Activated T-helper 17 cell treated with anti-CD3 and anti-CD28 coated beads, Interleukin-2, amount 50 U/mL, for 72 hours (primary cell): ENCODE measurements at regions not wholly inside any gene's neighbourhood (a gene's known extent, or its start where the extent isn't known, plus 50 kb on each side); places are given as distances from the start of the nearest gene placed in this dataset.
"Not testable (repeated sequence)": the region's sequence is repeated elsewhere in the genome, so short reads cannot be mapped to it uniquely, and the experiment has no call there.

Source experiments
- ATAC-seq: fragments of 150-1000 bp; cut with Tn5 transposase; replicated peaks from 2 replicates; pipeline ENCODE4 v1.10.0; 2021; ENCODE audit warnings: mild to moderate bottlenecking, moderate library complexity
- H3K27ac Mint-ChIP-seq: one replicate; pipeline ENCODE4 v1.8.0; 2022; ENCODE audit warnings: mixed read lengths
- H3K27me3 Mint-ChIP-seq: one replicate; pipeline ENCODE4 v1.8.0; 2022; ENCODE audit warnings: mixed read lengths
- H3K36me3 Mint-ChIP-seq: one replicate; pipeline ENCODE4 v1.8.0; 2022; ENCODE audit warnings: low read depth, mild to moderate bottlenecking, mixed read lengths
- H3K4me1 Mint-ChIP-seq: one replicate; pipeline ENCODE4 v1.8.0; 2022; ENCODE audit warnings: mixed read lengths
- H3K4me3 Mint-ChIP-seq: one replicate; pipeline ENCODE4 v1.8.0; 2022; ENCODE audit warnings: mild to moderate bottlenecking, mixed read lengths
- H3K9me3 Mint-ChIP-seq: one replicate; pipeline ENCODE4 v1.8.0; 2022; ENCODE audit warnings: mixed read lengths

DNA sequence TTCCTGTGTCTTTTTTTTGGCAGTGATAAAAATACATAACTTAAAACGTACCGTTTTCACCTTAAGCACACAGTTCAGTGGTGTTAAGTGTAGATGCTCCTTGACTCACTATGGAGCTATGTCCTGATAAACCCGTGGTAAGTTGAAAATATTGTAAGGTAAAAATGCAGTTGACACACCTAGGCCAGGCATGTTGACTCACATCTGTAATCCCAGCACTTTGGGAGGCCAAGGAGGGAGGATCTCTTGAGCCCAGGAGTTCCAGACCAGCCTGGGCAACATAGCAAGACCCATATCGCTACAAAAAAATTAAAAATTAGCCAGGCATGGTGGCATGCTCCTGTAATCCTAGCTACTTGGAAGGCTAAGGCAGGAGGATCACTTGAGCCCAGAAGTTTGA lies 73.6 kb upstream of the COG2 start:
- Mint-ChIP-seq H3K27me3 (peaks cover 17% of the 10 kb centered on the region), H3K4me3 (peak overlapping the region; percentile 44), H3K9me3 (no peaks in the 10 kb centered on the region), H3K4me1 (peaks cover 8% of the 10 kb centered on the region), H3K27ac (no peak overlapping the region), H3K36me3 (no peaks in the 10 kb centered on the region)
- peak; percentile 47 for ATAC-seq

DNA sequence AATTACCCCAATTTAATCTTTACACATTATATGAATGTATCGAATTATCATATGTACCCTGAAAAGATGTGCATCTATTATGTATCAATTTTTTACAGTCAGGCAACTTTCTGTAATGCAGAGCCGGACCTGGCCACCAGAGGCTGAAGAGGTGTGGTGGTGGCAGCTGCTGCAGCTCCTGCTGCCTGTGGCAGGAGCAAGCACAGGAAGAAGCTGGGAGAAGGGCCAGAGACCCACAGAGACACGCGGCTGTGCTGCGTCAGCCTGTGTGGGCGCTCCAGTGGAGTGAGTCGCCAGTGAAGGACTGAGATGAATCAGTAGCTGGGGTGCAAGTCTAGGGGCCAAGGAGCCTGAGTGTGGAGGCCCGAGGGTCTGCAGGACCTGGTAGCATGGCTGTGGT lies 74.3 kb upstream of the COG2 start:
- peak; percentile 84 for ATAC-seq
- Mint-ChIP-seq H3K9me3 (no peaks in the 10 kb centered on the region), H3K27ac (peak overlapping the region; percentile 32), H3K4me1 (peaks cover 8% of the 10 kb centered on the region), H3K36me3 (no peaks in the 10 kb centered on the region), H3K4me3 (peak overlapping the region; percentile 44), H3K27me3 (peaks cover 24% of the 10 kb centered on the region)

GRCh38 chr1:230567221-230567575 lies 75.1 kb upstream of the COG2 start:
- Mint-ChIP-seq H3K9me3 (no peaks in the 10 kb centered on the region), H3K27me3 (peaks cover 27% of the 10 kb centered on the region), H3K36me3 (no peaks in the 10 kb centered on the region), H3K27ac (no peak overlapping the region), H3K4me3 (no peak overlapping the region), H3K4me1 (peaks cover 8% of the 10 kb centered on the region)
- ATAC-seq = no peak

- ATAC-seq, H3K27ac Mint-ChIP-seq, H3K4me1 Mint-ChIP-seq, H3K4me3 Mint-ChIP-seq, H3K9me3 Mint-ChIP-seq, H3K36me3 Mint-ChIP-seq: not testable (repeated sequence)
- H3K27me3 Mint-ChIP-seq = peaks cover 28% of the 10 kb centered on the region
Observed at GRCh38 chr1:230566532-230567220, 75.6 kb upstream of the COG2 start.

DNA sequence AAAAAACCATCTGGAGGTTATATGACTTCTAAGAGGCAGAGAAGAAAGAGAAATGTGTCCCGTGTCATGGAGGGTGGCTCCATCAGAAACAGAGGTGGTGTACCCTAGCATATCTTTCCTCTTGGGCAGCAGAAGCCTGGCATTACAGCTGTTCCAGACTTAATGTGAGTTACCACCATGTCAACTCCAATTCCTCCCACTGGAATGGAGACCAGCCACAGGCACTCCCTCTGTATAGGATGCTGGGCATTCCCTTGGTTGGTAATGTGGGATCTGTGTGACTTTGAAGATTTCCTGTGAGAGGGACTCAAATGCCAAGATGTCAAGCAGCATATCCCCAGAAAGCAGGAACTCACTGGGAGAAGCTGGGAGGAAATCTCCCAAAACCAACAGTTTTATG lies 77.1 kb upstream of the COG2 start:
- no peaks in the 10 kb centered on the region for H3K9me3 Mint-ChIP-seq
- no peak overlapping the region for H3K4me3 Mint-ChIP-seq
- H3K27me3 Mint-ChIP-seq = peaks cover 29% of the 10 kb centered on the region
- H3K27ac Mint-ChIP-seq = no peak overlapping the region
- H3K4me1 Mint-ChIP-seq = peaks cover 8% of the 10 kb centered on the region
- ATAC-seq = no peak
- no peaks in the 10 kb centered on the region for H3K36me3 Mint-ChIP-seq

DNA sequence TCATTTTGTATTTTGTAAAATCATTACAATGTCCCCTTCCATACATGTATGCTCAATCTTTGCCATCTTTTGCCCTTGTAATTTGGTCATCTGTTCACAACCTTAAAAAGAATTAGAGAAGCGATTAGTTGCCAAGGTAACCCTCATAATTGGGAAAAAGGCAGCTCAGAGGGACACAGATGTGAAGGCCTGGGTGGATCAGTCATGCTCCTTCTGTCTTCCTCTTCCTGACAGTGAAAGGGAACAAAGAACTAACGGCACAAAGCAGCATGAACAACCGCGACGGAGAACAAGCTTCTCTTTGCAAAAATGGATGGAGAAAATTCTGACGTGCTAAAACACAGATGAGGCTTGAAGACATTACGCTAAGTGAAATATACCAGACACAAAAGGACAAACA lies 78.7 kb upstream of the COG2 start:
- peaks cover 7% of the 10 kb centered on the region for H3K4me1 Mint-ChIP-seq
- H3K4me3 Mint-ChIP-seq = no peak overlapping the region
- peaks cover 30% of the 10 kb centered on the region for H3K27me3 Mint-ChIP-seq
- no peaks in the 10 kb centered on the region for H3K36me3 Mint-ChIP-seq
- no peak overlapping the region for H3K27ac Mint-ChIP-seq
- no peaks in the 10 kb centered on the region for H3K9me3 Mint-ChIP-seq
- no peak for ATAC-seq

- Mint-ChIP-seq H3K27ac (no peak overlapping the region), H3K4me1 (peaks cover 2% of the 10 kb centered on the region), H3K27me3 (peaks cover 42% of the 10 kb centered on the region), H3K36me3 (no peaks in the 10 kb centered on the region), H3K9me3 (no peaks in the 10 kb centered on the region), H3K4me3 (no peak overlapping the region)
- ATAC-seq = no peak
Observed at GRCh38 chr1:230561570-230561969, 80.7 kb upstream of the COG2 start.

DNA sequence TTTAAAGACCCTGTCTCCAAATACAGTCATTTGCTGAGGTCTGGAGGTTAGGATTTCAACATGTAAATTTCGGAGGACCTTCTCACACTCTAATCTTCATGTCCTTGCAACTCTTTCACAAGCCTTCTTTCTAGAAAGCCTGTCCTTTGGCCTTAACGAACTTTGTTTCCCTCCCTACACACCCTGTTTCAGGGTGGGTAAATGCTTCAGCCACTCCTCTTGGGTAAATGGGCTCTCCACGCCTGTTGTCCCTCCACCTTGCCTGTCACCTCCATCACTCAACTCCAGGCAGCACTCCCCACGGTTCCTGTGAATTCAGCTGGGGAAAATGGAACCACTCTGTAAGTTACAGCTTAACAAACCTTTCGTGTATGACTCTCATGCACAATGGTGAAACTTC lies 84.0 kb upstream of the COG2 start:
- H3K36me3 Mint-ChIP-seq = no peaks in the 10 kb centered on the region
- no peak for ATAC-seq
- no peak overlapping the region for H3K4me3 Mint-ChIP-seq
- peaks cover 37% of the 10 kb centered on the region for H3K27me3 Mint-ChIP-seq
- no peaks in the 10 kb centered on the region for H3K9me3 Mint-ChIP-seq
- H3K4me1 Mint-ChIP-seq = peaks cover 4% of the 10 kb centered on the region
- H3K27ac Mint-ChIP-seq = no peak overlapping the region

DNA sequence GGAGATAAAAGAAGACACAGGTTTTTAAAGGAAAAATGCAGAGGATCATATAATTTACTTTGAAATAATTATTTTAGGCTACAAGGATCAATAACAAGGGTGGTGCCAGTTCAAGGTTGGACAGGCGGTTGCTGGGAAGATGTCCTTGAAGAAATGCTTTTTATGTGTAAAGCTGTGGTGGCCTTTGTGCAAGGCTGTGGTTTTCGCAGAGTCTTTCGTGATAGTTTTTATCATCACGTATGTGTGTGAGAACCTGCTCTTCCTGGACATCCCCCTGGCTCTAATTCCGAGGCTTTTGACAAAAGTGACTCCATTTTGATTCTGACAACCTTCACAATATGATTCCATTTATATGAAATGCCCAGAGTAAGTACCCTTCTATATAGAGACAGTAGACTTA lies 85.8 kb upstream of the COG2 start:
- H3K27me3 Mint-ChIP-seq = peaks cover 35% of the 10 kb centered on the region
- ATAC-seq = peak; percentile 52

GRCh38 chr1:230555814-230556213 lies 86.5 kb upstream of the COG2 start:
- H3K27ac Mint-ChIP-seq = peak overlapping the region; percentile 77
- H3K9me3 Mint-ChIP-seq = no peaks in the 10 kb centered on the region
- H3K4me1 Mint-ChIP-seq = peaks cover 4% of the 10 kb centered on the region
- no peaks in the 10 kb centered on the region for H3K36me3 Mint-ChIP-seq
- peak overlapping the region; percentile 59 for H3K4me3 Mint-ChIP-seq
- peaks cover 40% of the 10 kb centered on the region for H3K27me3 Mint-ChIP-seq
- ATAC-seq = peak; percentile 55

More for the DNA sequence above, 85.8 kb upstream of the COG2 start:
- Mint-ChIP-seq H3K4me1 (peaks cover 4% of the 10 kb centered on the region), H3K36me3 (no peaks in the 10 kb centered on the region), H3K9me3 (no peaks in the 10 kb centered on the region), H3K27ac (peak overlapping the region; percentile 77), H3K4me3 (peak overlapping the region; percentile 59)

DNA sequence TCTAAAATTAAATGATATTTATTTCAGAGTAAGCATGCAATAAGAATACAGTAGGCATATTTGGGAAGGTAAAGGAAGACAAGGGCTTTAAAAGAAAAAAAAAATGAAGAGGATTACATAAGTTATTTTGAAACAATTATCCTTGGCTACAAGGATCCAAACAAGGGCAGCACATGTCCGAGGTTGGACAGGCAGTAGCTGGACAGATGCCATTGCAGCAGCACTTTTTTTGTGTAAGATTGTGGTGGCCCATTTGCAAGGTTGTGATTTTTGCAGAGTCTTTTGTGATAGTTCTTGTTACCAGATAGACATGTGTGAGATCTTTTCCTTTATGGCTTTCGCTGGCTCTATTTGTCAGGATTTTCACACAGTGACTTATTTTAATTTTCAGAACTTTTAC lies 89.4 kb upstream of the COG2 start:
- peaks cover 33% of the 10 kb centered on the region for H3K27me3 Mint-ChIP-seq
- ATAC-seq = no peak
- H3K9me3 Mint-ChIP-seq = no peaks in the 10 kb centered on the region
- H3K27ac Mint-ChIP-seq = no peak overlapping the region
- no peaks in the 10 kb centered on the region for H3K36me3 Mint-ChIP-seq
- H3K4me1 Mint-ChIP-seq = peaks cover 4% of the 10 kb centered on the region
- no peak overlapping the region for H3K4me3 Mint-ChIP-seq

GRCh38 chr1:230550945-230551344 lies 91.3 kb upstream of the COG2 start:
- not testable (repeated sequence) for ATAC-seq, H3K9me3 Mint-ChIP-seq

DNA sequence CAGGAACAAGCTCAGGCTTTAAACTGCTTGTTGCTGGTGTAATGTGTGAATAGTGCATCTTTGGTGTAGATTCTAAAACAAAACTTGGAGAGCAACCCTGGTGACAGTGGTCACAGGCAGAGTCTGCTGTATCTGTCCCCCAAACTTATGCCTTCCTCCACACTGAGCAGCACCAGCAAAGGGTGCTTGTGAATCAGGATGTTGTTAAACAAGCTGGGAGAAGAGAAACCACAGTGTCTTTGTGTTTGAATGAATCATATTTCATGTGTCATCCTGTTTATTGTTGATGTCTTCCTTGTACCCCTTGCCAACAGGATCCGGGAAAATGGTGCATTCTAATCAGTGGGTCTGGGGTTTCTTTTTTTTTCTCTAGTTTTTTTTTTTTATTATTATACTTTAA lies 91.9 kb upstream of the COG2 start:
- Mint-ChIP-seq H3K4me3 (no peak overlapping the region), H3K27ac (no peak overlapping the region), H3K36me3 (no peaks in the 10 kb centered on the region), H3K9me3 (no peaks in the 10 kb centered on the region), H3K27me3 (peaks cover 25% of the 10 kb centered on the region), H3K4me1 (no peaks in the 10 kb centered on the region)
- ATAC-seq = peak; percentile 82

More at GRCh38 chr1:230550945-230551344, 91.3 kb upstream of the COG2 start:
- H3K4me1 Mint-ChIP-seq, H3K36me3 Mint-ChIP-seq, H3K4me3 Mint-ChIP-seq, H3K27ac Mint-ChIP-seq: not testable (repeated sequence)
- peaks cover 24% of the 10 kb centered on the region for H3K27me3 Mint-ChIP-seq

- no peaks in the 10 kb centered on the region for H3K9me3 Mint-ChIP-seq
- peaks cover 27% of the 10 kb centered on the region for H3K27me3 Mint-ChIP-seq
- H3K4me1 Mint-ChIP-seq = no peaks in the 10 kb centered on the region
- ATAC-seq = no peak
- H3K36me3 Mint-ChIP-seq = no peaks in the 10 kb centered on the region
- no peak overlapping the region for H3K4me3 Mint-ChIP-seq
- H3K27ac Mint-ChIP-seq = no peak overlapping the region
Observed at GRCh38 chr1:230549625-230550024, 92.7 kb upstream of the COG2 start.

DNA sequence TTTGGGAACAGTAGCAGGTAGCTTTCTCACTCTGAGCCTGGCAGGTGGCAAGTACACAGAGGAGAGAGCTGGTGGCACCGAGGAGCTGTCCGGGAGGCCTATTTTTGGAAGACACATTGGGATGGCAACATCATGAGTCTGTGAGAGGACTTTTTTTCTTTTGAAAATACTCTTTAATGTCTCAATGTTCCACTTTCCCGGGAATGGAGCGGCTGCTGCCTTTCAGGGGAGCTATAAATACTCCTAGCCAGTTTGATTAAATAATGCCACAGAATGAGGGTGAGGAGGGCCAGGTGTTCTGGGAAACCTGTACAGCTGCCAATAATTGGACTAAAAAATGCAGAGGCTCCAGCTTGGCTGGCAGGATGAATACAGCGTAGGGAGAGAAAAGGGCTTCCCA lies 93.3 kb upstream of the COG2 start:
- H3K27ac Mint-ChIP-seq = no peak overlapping the region
- H3K4me3 Mint-ChIP-seq = no peak overlapping the region
- H3K36me3 Mint-ChIP-seq = no peaks in the 10 kb centered on the region
- no peaks in the 10 kb centered on the region for H3K9me3 Mint-ChIP-seq
- H3K27me3 Mint-ChIP-seq = peaks cover 27% of the 10 kb centered on the region
- no peak for ATAC-seq
- no peaks in the 10 kb centered on the region for H3K4me1 Mint-ChIP-seq

- no peak for ATAC-seq
- Mint-ChIP-seq H3K4me3 (no peak overlapping the region), H3K27ac (no peak overlapping the region), H3K9me3 (no peaks in the 10 kb centered on the region), H3K27me3 (peaks cover 22% of the 10 kb centered on the region), H3K36me3 (no peaks in the 10 kb centered on the region), H3K4me1 (no peaks in the 10 kb centered on the region)
Observed at GRCh38 chr1:230548357-230548756, 93.9 kb upstream of the COG2 start.
